Stimulated activated CD4-positive, alpha-beta T cell treated with anti-CD3 and anti-CD28 coated beads, Interleukin-4, amount 100 ng/mL, for 48 hours (primary cell): ENCODE measurements at regions not wholly inside any gene's neighbourhood (a gene's known extent, or its start where the extent isn't known, plus 50 kb on each side); places are given as distances from the start of the nearest gene placed in this dataset.
"Not testable (repeated sequence)": the region's sequence is repeated elsewhere in the genome, so short reads cannot be mapped to it uniquely, and the experiment has no call there.

ENCODE experiments used
- DNase-seq, 2 donors: peaks; one replicate each; pipeline ENCODE4 v3.0.0-alpha.2; 2020; ENCODE audit warnings: low read depth in 2 of 2

DNA sequence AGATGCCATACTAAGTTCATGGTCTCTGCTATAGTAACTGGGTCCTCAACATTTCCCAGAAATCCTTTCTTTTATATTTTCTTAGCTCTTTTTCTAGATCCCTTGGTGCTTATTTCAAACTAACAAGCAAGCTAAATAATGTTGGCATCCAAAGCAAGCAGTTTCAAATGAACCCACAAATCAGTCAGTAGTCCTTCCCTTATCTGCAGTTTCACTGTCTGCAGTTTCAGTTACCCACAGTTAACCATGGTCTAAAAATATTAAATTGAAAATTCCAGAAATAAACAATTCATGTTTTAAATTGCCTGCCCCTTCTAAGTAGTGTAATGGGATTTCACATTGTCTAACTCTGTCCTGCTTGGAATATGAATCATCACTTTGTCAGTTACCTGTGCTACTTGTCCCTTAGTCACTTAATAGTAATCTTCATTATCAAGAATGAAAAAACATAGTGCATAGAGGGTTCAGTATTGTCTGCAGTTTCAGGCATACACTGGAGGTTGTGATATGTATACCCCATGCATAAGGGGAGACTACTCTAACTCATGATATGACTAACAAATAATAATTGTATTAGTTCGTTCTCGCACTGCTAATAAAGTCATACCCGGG is 633.7 kb downstream of the MECOM start:
- no peak for DNase-seq

DNA sequence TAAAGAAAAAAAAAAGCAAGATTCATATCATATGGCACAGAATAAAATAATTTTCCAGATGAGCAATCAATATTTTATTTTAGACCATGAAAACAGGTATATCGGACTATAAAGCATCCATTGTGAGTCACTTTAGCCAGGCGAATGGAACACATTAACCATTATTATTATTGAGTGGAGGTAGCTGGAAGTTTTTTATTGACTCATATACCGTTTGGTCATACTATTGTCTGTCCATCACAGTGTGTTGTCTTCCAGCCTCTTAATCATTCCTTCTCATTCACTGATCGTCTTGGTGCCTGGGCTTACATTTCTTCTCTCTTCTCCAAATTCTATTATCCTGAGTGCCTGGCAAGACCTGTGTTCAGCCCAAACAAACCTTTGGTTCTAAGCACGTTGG is 634.8 kb downstream of the MECOM start:
- DNase-seq = no peak

DNA sequence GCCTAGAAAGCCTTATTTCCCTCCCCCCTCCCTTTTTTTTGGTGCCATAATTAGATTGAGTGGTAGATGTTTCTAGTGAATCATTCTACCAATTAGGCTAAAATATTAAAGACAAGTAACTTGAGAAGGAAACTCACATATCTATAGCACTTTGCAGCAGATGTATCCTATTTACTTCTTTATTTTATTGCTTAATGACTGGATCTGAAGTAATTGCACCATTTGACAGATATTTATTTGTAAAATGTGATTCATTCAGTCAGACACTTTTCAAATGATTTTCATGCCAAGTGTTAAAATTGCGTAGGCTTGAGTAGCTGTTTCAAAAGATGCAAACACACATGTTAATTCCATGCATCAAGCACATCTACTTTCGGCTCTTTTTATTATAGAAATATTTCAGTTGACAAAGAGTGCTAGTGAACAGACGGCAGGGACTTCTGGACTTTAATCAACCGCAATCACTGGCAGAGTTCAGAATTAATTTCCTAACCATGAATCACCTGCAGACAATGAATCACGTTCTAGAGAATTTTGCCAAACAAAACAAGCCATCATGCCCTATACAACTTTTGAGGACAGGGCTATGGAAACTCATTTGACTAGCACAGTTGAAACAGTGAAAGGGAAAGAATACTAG is 636.8 kb downstream of the MECOM start:
- DNase-seq = no peak

DNA sequence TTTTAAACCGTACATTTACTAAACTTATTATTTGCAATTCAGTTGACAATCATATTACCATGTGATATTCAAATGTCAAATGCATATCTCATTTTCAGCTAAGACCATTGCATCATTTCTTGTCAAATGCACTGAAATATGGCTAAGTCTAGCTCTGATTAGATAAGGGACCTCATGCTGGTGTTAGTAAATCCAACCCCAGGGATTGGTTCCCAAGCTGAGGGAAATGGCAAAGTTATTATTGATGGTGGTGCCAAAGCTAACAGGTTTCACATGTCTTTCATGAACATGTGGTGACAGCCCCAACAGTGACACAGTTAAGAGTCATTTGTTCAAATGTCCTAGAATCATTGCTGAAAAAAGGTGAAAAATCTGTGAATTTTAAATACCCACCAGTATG is 641.1 kb downstream of the MECOM start:
- no peak for DNase-seq

DNA sequence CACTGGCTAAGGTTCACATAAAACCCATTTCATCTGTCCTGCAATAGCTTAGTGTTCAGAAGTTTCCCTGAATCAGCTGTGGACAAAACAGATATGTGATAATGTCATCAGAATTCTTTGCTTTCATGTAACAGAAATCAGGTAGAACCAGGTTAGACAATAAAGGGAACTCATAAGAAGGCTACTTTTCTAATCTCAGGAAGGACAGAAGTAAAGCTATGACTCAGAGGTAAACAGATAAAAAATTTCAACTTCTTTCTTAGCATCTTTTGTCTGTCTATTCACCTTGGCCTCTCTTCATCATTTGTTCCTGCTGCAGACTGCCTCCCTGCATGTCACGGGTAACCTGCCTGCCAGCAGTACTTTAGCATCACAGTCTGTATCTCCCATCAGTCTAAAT is 643.1 kb downstream of the MECOM start:
- no peak for DNase-seq

DNA sequence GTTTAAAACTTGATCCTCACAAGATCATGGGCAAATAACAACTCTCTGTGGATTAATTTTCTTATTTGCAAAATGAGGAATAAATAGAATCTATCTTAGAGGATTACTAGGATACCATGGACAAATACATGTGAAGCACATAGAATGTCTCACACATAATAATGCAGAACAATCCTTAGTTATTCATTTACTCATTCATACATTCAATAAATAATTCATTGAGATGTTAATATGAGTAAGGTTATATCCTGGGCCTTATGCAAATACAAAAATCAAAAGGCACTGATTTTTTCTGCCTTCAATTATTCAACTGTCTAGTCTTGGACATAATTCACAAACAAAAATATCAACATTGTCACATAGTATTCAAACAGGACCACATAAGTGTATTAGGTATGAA is 654.1 kb downstream of the MECOM start:
- DNase-seq = no peak

DNA sequence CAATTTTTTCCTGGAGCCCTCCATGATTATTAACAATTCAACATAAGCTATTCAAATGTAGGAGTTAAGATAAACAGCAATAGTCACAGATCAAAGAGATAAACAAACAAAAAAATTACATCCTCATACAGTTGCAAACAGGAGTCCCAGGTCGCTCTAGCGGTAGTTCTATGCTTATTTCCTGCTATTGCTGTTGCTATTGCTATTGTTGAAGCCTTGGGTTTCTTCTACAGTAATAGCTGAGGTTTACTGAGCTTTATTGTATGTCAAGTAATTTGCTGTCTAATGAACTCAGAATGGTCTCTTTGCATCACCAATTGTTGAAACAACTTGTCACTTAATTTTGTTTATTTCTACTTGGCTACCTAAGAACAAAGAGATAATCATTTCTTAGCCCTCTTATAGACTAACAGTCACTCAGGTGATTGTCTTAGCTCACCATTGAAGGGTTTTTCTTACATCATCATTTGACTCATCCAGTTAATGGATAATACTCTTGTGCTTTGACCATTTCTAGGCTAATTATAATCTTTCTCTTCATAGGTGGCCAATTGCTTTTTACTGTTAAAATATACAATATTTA is 654.6 kb downstream of the MECOM start:
- DNase-seq = no peak

DNA sequence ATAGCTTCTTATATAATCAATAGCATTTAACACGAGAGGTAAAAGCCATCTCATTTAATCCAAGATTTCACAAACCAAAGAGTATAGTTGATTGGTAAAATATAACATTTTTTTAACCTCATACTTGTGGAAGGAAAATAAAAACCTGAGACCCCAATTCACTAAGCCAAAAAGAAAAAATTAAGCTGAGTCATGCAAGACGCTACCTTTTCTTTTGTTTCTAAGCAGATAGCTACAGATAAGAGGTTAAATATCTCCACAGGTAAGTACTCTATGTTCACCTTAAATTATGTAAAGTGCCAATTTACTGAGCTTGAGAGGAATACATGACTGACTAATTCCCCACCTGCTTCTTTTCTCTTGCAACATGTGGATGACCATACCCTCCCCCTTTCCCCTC is 656.4 kb downstream of the MECOM start:
- no peak for DNase-seq

DNA sequence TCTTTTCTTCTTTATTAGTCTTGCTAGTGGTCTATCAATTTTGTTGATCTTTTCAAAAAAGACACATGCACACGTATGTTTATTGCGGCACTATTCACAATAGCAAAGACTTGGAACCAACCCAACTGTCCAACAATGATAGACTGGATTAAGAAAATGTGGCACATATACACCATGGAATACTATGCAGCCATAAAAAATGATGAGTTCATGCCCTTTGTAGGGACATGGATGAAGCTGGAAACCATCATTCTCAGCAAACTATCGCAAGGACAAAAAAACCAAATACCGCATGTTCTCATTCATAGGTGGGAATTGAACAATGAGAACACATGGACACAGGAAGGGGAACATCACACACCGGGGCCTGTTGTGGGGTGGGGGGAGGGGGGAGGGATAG is 657.1 kb downstream of the MECOM start:
- DNase-seq = not testable (repeated sequence)

DNA sequence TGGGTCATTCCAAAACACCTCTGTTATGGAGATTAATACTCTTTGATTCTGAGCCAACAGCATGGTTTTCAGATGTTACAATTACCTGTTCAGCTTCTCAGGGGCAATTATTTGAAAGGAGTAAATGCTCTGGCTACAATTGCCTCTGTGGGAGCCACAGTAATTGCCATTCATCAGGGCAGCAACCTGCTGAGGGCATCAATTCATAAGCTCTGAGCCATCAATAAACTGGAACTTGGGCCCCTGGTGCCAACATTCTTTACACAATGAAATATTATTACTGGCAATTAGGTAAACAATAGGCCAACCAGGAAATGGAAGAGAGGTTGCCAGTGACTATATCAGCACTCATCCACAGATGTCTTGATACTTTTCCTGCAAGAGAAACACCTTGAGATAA is 660.8 kb downstream of the MECOM start:
- DNase-seq = no peak

DNA sequence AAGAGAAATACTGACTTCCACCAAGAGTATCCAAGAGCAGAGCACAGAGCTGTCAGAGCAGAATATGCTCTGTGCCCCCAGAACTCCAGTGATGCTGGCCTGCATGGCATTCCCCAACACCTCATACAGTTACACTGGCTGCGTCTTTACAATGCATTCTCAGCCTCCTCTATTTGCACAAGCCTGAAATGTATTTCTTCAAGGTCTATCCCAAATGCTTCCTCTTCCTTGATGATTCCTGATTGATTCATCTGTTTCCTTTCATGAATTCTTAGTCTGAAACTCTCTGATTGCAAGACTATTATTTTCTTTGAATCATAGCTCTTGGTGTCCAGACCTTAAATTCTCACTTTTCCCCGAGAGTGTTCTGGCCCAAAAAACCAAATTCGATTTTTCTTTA is 664.7 kb downstream of the MECOM start:
- no peak for DNase-seq

DNA sequence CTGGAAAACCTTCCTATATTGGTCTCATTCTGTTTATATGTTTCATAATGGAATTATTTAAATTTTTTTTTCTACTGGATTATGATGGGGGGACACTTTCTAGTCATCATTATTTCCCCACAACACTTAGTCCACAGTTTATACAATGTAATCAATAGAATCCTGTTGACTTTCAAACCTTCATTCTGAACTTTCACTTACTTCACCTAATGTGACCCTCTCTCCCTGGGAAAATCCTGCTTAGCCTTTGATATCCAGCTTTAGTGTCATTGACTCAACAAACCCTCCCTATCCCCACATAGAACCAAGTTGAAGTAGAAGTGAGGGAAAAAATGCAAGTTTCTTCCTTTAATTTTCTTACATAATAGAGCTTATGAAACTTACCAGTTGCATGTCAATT is 666.0 kb downstream of the MECOM start:
- DNase-seq = no peak

DNA sequence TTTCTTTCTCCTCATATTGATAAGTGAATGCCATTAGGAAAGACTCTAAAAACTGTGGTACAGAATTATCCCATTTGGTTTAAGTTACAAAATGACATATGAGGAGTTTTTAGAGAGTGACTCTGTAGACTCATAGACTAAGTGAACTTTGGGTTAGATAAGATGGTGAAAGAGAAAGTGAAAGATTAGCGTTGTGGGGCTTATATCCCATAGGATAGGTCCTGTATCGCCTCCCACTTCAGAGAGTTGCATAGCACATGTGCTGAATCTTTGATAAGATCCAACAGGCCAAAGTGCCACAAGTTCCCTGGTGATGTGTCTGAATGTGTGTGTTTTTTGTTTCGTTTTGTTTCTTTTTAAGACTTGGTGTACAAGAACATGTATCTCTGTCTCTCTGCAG is 666.9 kb downstream of the MECOM start:
- no peak for DNase-seq

DNA sequence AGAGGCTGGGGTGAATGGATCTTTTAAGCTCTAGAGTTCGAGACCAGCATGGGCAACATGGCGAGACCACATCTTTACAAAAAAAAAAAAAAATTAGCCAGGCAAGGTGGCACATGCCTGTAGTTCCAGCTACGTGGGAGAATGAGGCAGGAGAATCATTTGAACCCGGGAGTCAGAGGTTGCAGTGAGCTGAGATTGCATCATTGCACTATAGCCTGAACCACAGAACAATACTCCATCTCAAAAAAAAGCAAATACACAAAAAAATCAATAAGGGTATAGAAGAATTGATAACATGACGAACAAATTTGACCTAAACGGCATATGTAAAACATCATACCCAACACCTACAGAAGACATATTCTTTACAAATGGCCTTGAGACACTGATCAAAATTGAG is 668.4 kb downstream of the MECOM start:
- DNase-seq = no peak

DNA sequence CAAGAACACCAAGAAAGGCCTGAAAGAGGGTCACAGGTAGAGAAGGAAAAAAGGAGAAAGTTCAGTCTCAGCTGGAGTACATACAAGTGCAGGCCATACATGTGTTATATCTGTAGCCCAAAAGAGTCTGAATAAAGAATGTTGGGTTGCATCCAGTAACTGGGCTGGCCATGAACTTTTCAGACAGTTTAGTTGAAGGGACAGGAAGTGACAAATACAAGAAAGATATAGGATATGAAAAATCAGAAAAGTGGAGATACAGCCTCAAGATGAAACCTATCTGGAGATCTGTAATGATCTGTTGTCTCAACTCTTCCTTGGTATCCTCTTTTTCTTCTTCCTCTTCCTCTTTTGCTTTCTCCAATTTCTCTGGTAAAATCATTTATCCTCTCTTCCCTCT is 671.7 kb downstream of the MECOM start:
- DNase-seq = no peak

DNA sequence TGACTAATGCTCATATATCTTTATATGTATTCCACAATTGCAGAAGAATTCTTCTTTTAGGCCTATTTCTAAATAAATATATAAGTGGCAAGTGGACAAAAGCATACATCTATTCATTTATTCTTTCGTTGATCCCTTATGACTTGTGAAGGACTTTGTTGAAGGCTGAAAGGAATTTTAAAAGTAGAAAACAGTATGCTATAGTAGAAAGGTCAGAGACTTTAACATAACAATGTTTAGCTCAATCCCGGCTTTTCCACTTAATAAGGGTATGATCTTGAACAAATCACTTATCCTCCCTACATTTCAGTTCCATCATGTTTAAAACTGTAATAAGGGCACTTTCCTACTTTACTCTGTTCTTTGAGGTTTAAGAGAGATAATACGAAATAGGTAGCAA is 672.9 kb downstream of the MECOM start:
- no peak for DNase-seq

DNA sequence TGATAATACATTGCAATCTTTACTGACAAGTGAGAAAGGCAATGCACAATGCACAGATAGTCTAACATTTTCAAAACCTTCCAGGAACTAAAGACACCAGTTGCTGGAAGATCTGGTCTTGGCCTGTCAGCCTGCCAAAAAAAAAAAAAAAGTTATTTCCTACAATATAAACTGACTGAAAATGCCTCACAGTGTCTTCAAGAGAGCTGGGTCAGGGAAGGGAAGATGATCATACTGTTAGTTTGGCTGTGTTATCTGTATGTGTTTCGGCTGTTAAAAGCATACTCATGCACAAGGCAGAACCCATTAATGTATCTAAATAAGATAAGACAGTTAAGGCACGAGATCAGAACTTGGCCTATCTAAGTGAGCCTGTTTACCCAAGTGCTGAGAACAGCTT is 673.4 kb downstream of the MECOM start:
- DNase-seq = no peak

DNA sequence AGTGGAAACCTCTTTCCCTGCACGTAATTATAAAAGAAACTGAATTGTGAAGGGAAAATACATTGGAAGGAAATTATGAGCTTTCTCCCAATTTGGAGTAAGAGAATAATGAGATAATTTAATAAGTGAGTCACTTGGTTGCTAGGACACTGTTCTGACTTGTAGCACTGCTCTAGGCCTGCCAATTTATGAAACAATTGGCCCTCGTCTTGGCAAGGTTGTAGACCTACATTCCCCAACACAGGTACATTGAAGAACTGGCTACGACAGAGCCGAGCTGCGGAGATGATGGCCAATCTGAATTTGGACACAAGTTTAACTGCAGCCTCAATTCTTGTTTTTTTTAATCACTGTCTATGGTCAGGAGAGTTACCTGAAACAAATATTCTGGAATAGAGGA is 674.1 kb downstream of the MECOM start:
- DNase-seq = no peak

DNA sequence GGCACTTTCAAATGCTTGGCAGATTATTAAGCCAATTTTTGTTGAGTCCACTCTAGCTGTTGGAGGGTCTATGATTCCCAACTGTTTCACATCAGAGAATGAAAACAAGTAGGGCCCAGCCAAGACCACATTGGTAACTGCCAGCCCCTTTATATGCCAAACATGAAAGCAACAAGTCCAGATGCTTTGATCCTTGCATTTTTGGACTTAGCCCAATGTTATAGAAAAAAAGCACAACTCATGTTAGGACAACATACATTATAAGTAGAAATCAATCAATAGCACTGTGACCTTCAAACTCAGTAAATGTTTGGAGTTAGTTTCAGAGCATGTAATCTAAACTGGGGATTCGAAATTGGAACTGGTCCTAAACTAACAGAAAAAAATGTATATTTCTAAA is 674.7 kb downstream of the MECOM start:
- DNase-seq = no peak

DNA sequence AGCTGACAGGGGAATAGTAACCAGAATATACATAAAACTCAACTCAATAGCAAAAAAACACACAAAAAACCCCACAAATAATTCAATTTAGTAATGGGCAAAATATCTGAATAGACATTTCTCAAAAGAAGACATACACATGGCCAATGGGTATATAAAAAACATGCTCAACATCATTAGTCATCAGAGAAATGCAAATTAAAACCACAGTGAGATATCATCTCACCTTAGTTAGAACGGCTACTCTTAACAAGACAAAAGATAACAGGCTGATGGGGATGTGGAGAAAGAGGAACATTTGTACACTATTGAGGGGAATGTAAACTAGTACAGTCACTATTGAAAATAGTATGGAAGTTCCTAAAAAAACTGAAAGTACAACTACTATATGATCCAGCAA is 678.6 kb downstream of the MECOM start:
- no peak for DNase-seq

DNA sequence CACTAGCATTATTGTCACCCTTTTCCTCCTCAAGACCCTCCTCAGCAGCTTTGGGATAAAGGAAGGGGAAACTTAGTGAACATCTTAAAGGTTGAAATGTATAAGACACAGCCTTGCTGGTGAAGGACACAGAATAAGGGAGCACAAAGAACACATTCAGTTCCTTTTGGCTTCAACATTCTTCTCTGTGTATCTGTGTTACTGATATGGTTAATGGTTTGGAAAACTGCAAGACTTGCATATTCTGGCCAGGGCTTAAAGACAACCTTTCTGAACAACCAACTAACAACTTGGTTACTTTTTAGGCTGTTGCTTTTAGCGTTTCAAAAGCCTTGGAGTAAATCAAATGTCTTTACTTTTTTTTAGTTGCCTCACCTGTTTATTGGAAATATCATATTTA is 680.5 kb downstream of the MECOM start:
- no peak for DNase-seq

DNA sequence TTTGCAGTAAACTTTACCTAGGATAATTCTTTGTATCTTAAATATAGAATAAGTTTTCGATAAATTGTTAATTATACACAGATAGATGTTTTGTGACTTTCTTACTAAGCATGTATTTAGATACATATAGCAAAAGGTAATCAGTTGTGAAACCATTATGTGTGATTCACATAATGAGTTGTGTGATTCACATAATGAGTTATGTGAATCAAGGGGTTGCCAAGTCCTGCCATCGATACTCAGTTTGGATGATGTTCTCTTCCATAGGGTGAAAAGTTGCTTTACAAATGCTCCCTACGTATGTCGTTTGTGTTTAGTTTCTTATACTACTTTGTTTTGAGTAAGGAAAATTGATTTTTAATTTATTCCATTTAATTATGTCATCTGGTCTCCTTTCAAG is 682.1 kb downstream of the MECOM start:
- DNase-seq = no peak

DNA sequence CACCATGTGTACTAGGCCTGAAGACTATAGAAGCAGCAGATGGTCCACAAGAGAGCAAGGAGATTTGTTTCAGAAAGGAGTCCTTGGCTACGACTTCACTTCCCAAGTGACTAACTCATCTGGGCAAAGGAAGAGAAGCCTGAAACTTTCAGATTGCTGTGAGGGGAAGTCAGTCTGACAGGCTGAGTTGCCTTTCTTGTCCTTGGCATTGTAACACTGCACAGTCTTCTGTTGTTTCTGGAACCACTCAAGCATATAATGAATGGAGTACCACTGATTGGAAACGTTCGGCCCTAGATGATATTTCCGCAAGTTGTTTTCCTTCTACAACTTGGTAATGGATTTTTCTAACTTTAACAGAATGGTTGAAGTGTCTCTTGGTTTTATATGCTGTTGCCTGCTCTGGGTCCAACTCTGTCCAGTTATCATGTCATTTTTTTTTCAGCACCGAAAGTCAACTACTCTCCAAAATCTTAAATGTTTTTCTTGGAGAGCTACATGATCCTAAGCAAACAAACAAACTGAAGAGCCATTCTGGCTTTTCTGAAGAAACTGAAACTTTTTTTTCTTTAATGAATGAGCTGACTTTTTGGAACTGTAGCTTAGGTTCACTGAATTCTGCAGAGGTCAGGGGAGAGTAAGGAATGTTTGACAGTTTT is 685.7 kb downstream of the MECOM start:
- DNase-seq = no peak
